PC-9 (cell line): ENCODE measurements at regions not wholly inside any gene's neighbourhood (a gene's known extent, or its start where the extent isn't known, plus 50 kb on each side); places are given as distances from the start of the nearest gene placed in this dataset.

Experiments used
- BruUV-seq: library from RNA; stranded (reverse); fragments of 400-500 nt; replicated peaks from 2 replicates; lab custom pipeline; 2021; lab: Mats Ljungman, UMichigan
- CTCF ChIA-PET: fragments of 300-600 bp; sonication (Branson Sonifier 250); formaldehyde crosslinking; loops from one replicate; lab custom pipeline; 2022; ENCODE audit warnings: antibody characterized with exemption; lab: Charles Lee
- POLR2A ChIA-PET: fragments of 300-600 bp; sonication (Branson Sonifier 250); formaldehyde crosslinking; loops from one replicate; lab custom pipeline; 2022; ENCODE audit warnings: antibody characterized with exemption; ENCODE audit not compliant: unreplicated experiment; lab: Charles Lee
- DNase-seq, 2 experiments: peaks; one replicate each; pipeline versions ENCODE4 v3.0.0 to v3.0.0-alpha.2; 2015 to 2022; ENCODE audit warnings: mixed read lengths in 1 of 2
- H2AFZ ChIP-seq: fragments of 200-600 bp; sonication (generic); 2 replicates; pipeline ENCODE4 v1.8.1; 2017; ENCODE audit warnings: antibody characterized with exemption
- H3F3A ChIP-seq: fragments of 200-600 bp; sonication (generic); 2 replicates; pipeline ENCODE4 v1.8.1; 2017; ENCODE audit warnings: antibody characterized with exemption, mild to moderate bottlenecking, low read depth; ENCODE audit not compliant: insufficient read depth
- H3K27ac ChIP-seq: fragments of 200-600 bp; sonication (generic); 2 replicates; pipeline ENCODE4 v1.6.1; 2016; ENCODE audit warnings: mixed run types
- H3K27me3 ChIP-seq: fragments of 200-600 bp; sonication (generic); 2 replicates; pipeline ENCODE4 v1.6.1; 2016; ENCODE audit warnings: low read depth, mixed run types; ENCODE audit not compliant: insufficient read depth
- H3K36me3 ChIP-seq: fragments of 200-600 bp; sonication (generic); 2 replicates; pipeline ENCODE4 v1.6.1; 2016; ENCODE audit warnings: low read depth, mixed run types
- H3K4me1 ChIP-seq: fragments of 200-600 bp; sonication (generic); replicated peaks from 2 replicates; pipeline ENCODE4 v1.6.1; 2016; ENCODE audit warnings: mixed run types; ENCODE audit not compliant: insufficient read depth
- H3K4me2 ChIP-seq: fragments of 200-600 bp; sonication (generic); 2 replicates; pipeline ENCODE4 v1.6.1; 2017; ENCODE audit warnings: mixed run types
- H3K4me3 ChIP-seq: fragments of 200-600 bp; sonication (generic); 2 replicates; pipeline ENCODE4 v1.6.1; 2016; ENCODE audit warnings: mixed run types
- H3K79me2 ChIP-seq: fragments of 200-600 bp; sonication (generic); 2 replicates; pipeline ENCODE4 v1.6.1; 2017; ENCODE audit warnings: low read depth, mixed run types
- H3K9me2 ChIP-seq: fragments of 200-600 bp; sonication (generic); 2 replicates; pipeline ENCODE4 v1.8.1; 2017; ENCODE audit warnings: mild to moderate bottlenecking; ENCODE audit not compliant: insufficient read depth
- H3K9me3 ChIP-seq: fragments of 200-600 bp; sonication (generic); 2 replicates; pipeline ENCODE4 v1.8.1; 2016; ENCODE audit warnings: low read depth; ENCODE audit not compliant: insufficient read depth
- H4K20me1 ChIP-seq: fragments of 200-600 bp; sonication (generic); 2 replicates; pipeline ENCODE4 v1.8.1; 2017; ENCODE audit not compliant: insufficient read depth
- CTCF ChIP-seq: fragments of 200-600 bp; sonication (generic); conservative IDR thresholded peaks from 2 replicates; pipeline ENCODE4 v1.6.1; 2017; ENCODE audit warnings: mixed run types, antibody characterized with exemption, mild to moderate bottlenecking, moderate library complexity
- EZH2 ChIP-seq: fragments of 200-600 bp; sonication (generic); IDR thresholded peaks from 2 replicates; pipeline ENCODE4 v1.8.0; 2017; ENCODE audit warnings: antibody characterized with exemption, low read depth
- intact Hi-C: fragments of 100-400 bp; cut with micrococcal nuclease; formaldehyde crosslinking; loops from one replicate; pipeline ENCODE4 v1.10.0; 2022; ENCODE audit not compliant: unreplicated experiment

DNA sequence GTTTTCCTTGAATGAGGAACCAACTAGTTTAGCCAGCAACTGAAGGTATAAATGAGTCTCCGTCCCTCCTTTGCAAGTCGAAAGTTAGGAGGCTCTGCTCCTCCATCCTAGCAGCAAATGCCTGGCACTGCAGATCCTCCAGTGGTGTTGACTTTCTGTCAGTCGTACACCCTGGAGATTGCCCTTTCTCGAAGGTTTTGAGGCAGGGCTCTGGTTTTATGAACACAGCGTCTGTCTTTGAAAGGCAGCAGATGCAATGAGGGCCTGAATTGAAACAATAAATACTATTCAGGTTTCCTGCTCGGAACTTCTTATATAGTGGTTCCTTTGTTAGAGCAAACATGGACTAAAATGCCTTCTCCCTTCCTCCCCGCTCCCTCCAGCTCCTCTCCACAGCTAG, 284.0 kb downstream of the TMEM38B start:
- TF ChIP-seq EZH2, result no peak
- no peak for TF ChIP-seq CTCF
- H3K4me1 ChIP-seq, result no peaks in the 10 kb centered on the region
- no peaks in the 10 kb centered on the region for H3K9me3 ChIP-seq
- no peak overlapping the region for H3K4me2 ChIP-seq
- BruUV-seq, result no TSS peak
- CTCF ChIA-PET, result no interaction called here
- intact Hi-C loops, result no loop called here
- H3K79me2 ChIP-seq, result no peaks in the 10 kb centered on the region
- H3K27me3 ChIP-seq, result no peaks in the 10 kb centered on the region
- no peak overlapping the region for H3K4me3 ChIP-seq
- no peaks in the 10 kb centered on the region for H3F3A ChIP-seq
- H2AFZ ChIP-seq, result no peak overlapping the region
- no peak overlapping the region for H3K27ac ChIP-seq
- POLR2A ChIA-PET, result no interaction called here
- H4K20me1 ChIP-seq, result no peaks in the 10 kb centered on the region
- no peaks in the 10 kb centered on the region for H3K36me3 ChIP-seq
- no peak for DNase-seq
- no peaks in the 10 kb centered on the region for H3K9me2 ChIP-seq

GRCh38 chr9:105978826-105979225, 284.5 kb downstream of the TMEM38B start:
- DNase-seq, result no peak
- no peak overlapping the region for H3K4me2 ChIP-seq
- H3K27ac ChIP-seq, result no peak overlapping the region
- no peak overlapping the region for H2AFZ ChIP-seq
- H3K9me2 ChIP-seq, result no peaks in the 10 kb centered on the region
- H3K4me3 ChIP-seq, result no peak overlapping the region
- H3K4me1 ChIP-seq, result no peaks in the 10 kb centered on the region
- ChIA-PET POLR2A (no interaction called here), CTCF (no interaction called here)
- no peaks in the 10 kb centered on the region for H4K20me1 ChIP-seq
- BruUV-seq, result no TSS peak
- H3K79me2 ChIP-seq, result no peaks in the 10 kb centered on the region
- no peaks in the 10 kb centered on the region for H3K27me3 ChIP-seq
- no peaks in the 10 kb centered on the region for H3K36me3 ChIP-seq
- no peaks in the 10 kb centered on the region for H3F3A ChIP-seq
- no peaks in the 10 kb centered on the region for H3K9me3 ChIP-seq
- TF ChIP-seq CTCF, result no peak
- intact Hi-C loops, result no loop called here

GRCh38 chr9:105979290-105979689, 284.9 kb downstream of the TMEM38B start:
- Histone ChIP-seq H3K27ac (no peak overlapping the region), H3K4me2 (no peak overlapping the region), H3K79me2 (no peaks in the 10 kb centered on the region), H3K9me2 (no peaks in the 10 kb centered on the region), H3K4me3 (no peak overlapping the region), H4K20me1 (no peaks in the 10 kb centered on the region), H3K36me3 (no peaks in the 10 kb centered on the region), H3K9me3 (no peaks in the 10 kb centered on the region), H2AFZ (no peak overlapping the region), H3K27me3 (no peaks in the 10 kb centered on the region), H3F3A (no peaks in the 10 kb centered on the region), H3K4me1 (no peaks in the 10 kb centered on the region)
- no peak for TF ChIP-seq CTCF
- TF ChIP-seq EZH2, result no peak
- ChIA-PET CTCF (no interaction called here), POLR2A (no interaction called here)
- intact Hi-C loops, result no loop called here
- no TSS peak for BruUV-seq
- DNase-seq, result no peak
